UCSD-AML1 (cell line): ENCODE measurements at regions not wholly inside any gene's neighbourhood (a gene's known extent, or its start where the extent isn't known, plus 50 kb on each side); places are given as distances from the start of the nearest gene placed in this dataset.
"Not testable (repeated sequence)": the region's sequence is repeated elsewhere in the genome, so short reads cannot be mapped to it uniquely, and the experiment has no call there.

Experiments
- DNase-seq: peaks from one replicate; lab custom pipeline; 2025; ENCODE audit not compliant: unreplicated experiment; lab: John Stamatoyannopoulos, UW

DNA sequence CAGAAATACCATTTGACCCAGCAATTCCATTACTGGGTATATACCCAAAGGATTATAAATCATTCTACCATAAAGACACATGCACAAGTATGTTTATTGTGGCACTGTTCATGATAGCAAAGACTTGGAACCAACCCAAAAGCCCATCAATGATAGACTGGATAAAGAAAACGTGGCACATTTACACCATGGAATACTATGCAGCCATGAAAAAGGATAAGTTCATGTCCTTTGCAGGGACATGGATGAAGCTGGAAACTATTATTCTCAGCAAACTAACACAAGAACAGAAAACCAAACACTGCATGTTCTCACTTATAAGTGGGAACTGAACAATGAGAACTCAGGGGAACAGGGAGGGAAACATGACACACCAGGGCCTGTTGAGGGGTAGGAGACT is 1103.4 kb downstream of the TBL1XR1 start:
- not testable (repeated sequence) for DNase-seq

DNA sequence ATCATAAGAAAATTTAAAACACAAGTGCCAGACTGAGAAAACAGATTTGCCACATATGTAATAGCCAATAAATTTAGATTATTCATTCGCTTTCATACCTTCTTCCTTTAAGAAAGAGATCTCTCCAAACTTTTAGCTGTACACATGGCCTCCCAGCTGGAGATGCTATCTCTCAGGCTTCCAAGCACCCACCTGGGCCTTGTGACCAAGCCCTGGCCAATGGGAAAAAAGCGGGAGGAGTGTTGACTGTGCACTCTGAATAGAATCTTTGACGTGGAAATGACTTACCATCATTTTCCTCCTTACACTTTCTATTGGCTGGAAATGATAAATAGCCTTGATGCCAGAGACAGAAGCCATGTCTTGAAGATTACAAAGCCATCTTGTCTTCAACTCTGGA is 1106.6 kb downstream of the TBL1XR1 start:
- no peak for DNase-seq

DNA sequence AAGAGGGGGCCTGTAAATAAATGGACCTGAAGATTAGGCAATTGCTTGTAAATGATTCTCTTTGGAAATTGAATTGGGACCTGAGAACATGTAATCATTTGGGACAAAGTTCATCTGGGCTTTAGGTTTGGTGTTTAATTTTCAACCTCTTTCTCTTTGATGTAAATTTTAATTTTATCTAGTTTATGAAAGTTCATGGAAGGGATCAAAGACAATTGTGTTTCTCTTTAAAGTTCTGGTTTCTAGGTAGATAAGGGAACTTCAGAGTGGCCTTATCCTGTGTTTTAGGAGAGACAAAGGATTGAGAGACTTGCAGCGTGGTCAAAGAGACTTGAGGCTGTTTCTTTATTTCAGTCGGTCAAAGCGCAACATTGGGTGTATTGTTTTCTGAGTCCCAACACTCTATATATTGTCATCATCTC is 1108.3 kb downstream of the TBL1XR1 start:
- DNase-seq: no peak

DNA sequence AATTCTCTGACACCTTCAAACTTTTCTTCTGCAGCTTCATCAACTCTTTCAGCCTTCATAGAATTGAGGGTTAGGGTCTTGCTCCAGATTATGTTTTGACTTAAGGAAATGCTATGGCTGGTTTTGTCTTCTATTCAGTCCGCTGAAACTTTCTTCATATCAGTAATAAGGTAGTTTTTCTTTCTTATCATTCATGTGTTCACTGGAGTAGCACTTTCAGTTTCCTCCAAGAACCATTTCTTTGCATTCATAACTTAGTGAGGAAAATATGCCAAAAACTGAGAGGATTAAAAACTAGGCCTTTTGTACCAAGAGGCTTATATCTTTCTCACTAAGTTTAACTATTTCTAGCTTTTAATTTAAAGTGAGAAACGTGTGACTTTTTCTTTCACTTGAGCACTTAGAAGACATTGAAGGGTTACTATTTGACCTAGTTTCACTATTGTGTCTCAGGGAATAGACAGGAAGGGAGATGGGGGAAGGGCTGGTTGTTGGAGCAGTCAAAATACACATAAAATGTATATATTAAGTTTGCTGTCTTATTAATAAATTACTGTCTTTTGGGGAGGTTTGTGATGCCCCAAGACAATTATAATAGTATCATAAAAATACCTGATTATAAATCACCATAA is 1110.1 kb downstream of the TBL1XR1 start:
- DNase-seq: no peak

DNA sequence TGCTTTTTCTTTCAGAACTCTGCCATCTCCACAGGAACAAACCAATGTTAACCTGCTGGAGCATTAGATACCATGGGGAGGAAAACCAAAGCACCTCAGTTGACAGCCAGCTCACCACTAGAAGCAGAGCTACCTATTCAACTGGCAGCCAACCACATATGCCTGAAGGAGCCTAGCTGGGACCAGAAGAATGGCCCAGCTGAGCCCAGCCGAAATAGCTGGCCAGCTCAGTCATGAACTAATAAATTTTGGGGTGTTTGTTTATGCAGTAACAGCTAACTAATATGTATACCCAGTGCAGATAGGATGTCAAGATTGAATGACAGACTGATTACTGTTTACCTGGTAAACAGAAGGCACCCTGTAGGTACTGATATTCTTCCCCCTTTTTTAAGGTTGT is 1117.5 kb downstream of the TBL1XR1 start:
- no peak for DNase-seq

DNA sequence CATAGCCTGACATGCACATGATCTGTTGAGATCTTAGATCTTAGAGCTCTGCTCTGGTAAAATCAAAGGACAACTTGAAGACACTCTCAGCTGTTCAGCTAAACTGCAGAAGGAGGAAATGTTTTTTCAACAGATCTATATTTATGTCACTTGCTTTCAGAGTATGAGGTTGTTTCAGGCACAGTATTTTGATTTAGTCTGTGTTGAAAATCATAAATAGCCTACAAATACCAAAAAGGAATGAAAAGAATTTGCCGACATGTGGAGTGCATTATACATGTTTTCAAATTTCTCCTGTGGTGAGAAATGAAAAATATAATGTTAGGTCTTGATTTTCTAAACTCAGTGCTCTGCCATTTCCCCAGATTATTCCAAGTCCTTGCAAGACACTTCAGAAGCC is 1118.4 kb downstream of the TBL1XR1 start:
- no peak for DNase-seq

DNA sequence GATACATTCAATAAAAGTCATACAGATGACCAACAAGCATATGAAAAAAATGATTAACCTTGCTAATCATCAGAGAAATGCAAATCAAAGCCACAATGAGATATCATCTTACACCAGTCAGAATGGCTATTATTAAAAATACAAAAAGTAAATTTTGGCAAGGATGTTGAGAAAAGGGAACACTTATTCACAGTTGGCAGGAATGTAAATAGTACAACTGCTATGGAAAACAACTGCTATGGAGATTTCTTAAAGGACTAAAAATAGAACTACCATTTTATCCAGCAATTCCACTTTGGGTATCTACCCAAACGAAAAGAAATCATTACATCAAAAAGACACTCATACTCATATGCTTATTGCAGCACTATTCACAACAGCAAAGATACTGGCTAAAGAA is 1121.8 kb downstream of the TBL1XR1 start:
- no peak for DNase-seq

DNA sequence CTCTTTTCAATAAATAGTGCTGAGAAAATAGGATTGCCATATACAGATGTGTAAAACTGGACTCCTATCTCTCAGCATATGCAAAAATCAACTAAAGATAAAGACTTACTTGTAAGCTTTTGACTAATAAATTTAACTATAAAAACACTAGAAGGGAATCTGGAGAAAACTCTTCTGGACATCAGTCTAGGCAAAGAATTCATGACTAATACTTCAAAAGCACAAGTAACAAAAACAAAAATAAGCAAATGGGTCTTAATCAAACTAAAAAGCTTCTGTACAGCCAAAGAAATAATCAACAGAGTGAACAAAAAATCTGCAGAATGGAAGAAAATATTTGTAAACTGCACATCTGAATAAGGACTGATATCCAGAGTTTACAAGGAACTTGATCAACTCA is 1122.2 kb downstream of the TBL1XR1 start:
- no peak for DNase-seq

DNA sequence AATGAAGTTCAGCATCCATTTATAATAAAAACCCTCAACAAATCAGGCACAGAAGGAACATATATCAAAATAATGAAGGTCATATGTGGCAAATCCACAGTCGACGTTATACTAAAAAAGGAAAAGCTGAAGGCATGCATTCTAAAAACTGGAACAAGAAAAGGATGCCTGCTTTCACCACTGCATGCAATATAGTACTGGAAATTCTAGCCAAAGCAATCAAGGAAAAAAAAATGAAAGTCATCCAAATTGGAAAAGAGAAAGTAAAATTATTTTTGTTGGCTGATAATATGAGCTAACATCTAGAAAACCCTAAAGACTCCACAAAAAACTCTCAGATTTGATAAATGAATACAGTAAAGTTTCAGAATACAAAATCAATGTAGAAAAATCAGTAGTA is 1123.2 kb downstream of the TBL1XR1 start:
- no peak for DNase-seq

DNA sequence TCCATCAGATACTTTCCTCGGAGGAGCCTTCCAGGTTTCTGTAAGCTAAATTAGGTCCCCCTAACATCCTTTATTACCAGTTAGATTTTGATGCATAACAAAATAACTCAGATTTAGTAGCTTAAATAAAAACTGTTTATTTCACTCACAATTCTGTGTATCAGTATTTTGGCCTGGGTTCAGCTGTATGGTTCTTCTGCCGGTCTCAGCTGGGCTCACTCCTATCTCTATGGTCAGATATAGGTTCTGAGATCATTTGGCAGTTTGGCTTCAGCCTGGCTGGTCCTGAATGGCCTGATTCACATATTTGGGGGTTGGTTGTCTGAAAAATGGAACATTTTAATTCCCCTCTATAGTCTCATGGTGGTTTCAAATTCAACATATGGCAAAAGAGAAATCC is 1125.3 kb downstream of the TBL1XR1 start:
- no peak for DNase-seq

DNA sequence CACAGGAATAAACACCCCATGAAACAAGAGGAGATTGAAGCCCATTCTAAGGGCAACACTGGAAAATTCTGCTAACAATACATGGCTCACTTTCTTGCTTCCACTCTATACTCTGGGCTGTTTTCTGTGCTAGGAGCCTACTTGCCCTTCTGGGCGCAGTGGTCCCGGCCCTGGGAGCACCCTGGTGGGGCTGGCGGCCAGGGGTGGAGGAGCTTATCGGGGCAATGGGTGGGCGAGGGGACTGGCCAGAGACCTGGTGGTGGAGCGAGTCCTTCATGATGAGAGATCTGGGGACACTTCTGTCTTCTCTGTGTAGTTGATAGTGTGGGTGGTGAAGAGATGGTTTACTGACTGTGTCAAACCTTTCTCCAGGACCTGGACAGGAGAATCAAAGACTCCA is 1128.5 kb downstream of the TBL1XR1 start:
- DNase-seq: no peak

DNA sequence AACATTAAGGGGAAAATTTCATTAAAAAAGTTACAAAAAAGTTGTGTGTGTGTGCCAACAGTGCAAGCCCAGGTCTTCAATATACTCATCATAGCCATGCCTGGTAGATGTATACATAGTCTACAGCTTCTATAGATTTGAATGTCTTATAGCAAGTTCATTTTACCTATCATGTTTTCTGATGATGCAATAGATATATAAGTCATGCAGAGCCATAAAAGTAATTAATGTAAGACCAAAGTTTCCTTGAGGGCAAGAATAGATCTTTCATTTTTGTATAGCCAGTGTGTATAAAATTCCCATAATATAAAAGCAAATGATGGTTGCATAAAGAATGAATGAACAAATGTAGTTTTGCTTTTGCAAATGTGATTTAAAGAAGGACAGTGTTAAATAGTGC is 1138.4 kb downstream of the TBL1XR1 start:
- no peak for DNase-seq

DNA sequence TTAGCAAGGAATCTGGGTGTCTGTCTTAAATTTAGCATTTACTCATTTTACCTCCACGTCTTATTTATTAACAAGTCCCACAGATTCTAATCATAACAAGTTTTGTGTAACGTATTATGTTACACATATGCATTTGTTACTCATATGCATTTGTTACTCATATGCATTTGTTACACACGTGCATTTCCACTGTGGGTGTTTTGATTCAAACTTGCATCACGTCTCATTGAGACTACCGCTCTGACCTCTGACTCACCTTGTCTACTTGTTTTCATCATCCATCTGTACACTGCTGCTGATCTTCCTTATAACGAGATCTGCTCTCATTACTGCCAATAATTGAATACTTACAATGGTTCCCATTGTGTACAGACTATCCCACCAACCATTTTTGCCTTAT is 1141.4 kb downstream of the TBL1XR1 start:
- DNase-seq: no peak

DNA sequence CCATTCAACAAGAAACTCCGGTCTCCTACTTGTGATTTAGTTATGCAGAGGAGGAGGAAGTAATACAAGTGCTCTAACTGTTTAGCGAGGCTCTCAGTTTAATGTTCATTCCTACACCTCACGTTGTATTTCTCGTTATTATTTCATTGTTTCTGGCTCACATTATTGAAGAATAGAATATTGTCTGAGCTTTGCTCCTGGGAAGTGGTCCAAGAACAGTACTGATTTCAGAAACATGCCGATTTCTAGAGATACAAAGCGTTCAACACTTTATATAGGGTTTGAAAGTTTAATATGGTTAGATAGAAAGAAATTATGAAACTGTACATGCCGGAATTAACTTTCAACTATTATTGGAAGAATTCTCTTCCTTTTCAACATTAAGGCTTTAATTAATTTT is 1145.5 kb downstream of the TBL1XR1 start:
- DNase-seq: no peak

DNA sequence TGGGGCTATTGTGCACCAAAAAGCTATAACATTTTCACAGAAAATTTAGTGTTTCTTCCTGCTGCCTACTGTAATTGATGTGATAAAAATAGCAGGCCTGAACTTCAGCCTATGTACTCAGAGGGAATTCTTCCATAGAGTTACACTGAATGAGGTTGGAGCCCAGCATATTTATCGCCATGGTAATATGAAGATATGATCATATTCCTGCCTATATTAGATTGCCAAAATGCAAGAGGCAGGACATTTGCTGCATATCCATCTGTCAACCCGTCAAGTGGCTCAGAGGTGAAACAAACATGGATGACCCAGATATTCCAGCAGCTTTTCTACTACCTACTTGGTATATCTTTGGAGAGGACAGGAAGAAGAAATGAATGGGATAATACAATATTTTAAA is 1150.6 kb downstream of the TBL1XR1 start:
- DNase-seq: no peak

DNA sequence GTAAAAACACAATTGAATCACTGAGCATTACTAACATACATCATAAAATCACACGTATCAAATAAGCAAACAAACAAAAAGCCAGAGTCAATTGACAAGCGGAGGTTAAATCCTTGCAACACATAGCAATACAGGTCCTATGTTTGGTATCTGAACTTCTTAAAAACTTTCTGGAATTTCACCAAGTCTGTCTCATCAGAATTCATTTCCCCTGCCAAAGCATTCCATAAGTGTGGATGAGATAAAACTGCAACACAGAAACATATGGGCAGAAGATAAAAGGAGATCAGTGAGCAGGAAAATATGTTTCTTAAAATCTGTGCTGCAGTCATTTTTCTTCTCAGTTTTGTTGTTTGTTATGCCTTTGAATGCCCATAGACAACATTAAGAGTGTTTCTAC is 1155.5 kb downstream of the TBL1XR1 start:
- no peak for DNase-seq

DNA sequence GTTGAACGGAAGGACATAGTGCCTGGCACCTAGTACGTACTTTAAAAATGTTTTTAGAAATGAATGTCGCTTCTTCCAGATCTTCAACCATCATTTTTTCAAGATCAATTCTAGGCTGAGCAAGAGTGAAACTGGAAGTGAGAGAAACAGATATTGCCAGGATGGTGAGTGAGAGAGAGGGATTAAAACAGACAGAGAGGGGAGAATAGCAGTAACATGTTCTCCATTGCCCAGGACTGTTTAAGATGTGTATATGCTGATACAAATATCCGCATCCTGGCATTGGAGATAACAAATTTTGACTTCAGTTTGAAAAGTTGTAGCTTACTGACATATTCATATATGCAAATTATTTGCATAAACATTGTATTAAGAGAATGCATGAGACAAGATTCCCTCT is 1156.1 kb downstream of the TBL1XR1 start:
- DNase-seq: no peak

DNA sequence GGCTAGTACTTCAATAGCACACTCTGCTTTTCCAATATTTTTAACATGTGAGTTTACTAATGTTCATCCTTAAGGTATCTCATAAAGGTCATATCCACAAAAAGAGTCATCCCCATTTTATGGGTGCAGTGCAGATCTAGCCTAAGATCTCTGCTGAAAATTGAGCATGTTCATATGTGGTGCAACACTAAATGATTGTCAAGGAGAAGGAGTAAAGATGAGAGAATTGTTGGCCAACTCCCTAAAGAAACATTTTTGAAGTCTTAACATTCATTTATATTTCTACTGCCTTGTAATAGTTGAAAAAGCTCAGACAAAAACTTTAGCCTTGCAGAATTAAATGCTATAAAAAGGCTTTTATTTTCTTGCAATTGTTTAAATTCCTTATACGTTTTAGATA is 1159.6 kb downstream of the TBL1XR1 start:
- DNase-seq: no peak

DNA sequence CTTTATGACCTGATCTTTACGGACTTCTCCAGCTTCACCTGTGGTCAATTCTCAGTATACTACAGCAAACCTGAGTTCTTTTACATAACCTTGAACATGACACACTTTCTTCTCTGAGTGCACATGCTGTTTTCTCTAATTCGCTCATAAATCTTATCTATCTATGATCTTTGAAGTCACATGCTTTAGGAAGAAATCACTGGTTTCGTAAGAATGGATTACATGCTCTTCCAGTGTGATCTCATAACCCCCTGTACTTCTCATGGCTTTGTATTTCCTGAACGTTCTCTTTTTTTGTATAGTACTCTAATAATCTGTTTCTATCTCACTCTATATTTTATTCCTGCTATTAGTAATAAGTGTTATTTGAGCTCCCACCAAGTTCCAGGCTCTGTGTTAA is 1165.2 kb downstream of the TBL1XR1 start:
- no peak for DNase-seq

DNA sequence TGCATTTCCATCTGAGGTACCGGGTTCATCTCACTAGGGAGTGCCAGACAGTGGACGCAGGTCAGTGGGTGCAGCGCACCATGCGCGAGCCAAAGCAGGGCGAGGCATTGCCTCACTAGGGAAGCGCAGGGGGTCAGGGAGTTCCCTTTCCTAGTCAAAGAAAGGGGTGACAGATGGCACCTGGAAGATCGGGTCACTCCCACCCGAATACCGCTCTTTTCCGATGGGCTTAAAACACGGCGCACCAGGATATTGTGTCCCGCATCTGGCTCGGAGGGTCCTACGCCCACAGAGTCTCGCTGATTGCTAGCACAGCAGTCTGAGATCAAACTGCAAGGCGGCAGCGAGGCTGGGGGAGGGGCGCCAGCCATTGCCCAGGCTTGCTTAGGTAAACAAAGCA is 1157.1 kb downstream of the NAALADL2 start:
- DNase-seq: not testable (repeated sequence)

DNA sequence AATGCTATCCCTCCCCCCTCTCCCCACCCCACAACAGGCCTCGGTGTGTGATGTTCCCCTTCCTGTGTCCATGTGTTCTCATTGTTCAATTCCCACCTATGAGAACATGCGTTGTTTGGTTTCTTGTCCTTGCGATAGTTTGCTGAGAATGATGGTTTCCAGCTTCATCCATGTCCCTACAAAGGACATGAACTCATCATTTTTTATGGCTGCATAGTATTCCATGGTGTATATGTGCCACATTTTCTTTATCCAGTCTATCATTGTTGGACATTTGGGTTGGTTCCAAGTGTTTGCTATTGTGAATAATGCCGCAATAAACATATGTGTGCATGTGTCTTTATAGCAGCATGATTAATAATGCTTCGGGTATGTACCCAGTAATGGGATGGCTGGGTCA is 1156.1 kb downstream of the NAALADL2 start:
- not testable (repeated sequence) for DNase-seq

DNA sequence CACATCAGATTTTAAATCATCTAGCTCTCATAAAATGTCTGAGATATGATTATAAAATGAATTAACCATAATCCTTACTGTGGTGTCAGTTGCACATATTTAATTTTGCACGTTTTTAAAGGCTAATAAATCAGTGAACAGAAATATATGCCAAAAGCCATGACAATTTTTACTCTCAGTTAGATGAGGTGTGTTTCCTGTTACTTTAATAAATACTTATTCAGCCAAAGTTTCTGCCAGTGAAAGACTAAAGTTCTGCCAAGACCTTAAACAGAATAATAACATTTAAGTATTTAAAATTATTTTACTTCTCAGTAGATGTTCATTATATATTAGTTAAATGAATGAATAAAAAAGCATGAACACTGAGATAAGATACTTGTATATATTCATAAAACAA is 1150.1 kb downstream of the NAALADL2 start:
- DNase-seq: no peak

DNA sequence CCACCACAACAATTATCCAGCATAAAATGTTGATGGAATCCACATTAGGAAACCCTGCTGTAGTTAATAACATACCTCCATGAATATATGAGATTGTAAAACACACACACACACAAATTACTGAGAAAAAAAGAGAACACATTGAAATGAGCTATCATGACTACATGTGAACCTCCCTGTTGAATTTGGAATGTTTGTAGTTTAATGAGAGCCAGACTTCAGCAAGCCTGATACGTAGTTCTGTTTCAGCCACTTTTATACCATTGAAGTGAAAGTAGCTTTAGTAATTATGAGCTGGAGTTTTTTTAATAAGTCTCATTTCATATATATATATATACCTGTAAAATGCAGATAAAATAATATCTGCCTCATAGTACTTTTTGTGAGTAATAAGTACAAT is 1146.4 kb downstream of the NAALADL2 start:
- DNase-seq: no peak

DNA sequence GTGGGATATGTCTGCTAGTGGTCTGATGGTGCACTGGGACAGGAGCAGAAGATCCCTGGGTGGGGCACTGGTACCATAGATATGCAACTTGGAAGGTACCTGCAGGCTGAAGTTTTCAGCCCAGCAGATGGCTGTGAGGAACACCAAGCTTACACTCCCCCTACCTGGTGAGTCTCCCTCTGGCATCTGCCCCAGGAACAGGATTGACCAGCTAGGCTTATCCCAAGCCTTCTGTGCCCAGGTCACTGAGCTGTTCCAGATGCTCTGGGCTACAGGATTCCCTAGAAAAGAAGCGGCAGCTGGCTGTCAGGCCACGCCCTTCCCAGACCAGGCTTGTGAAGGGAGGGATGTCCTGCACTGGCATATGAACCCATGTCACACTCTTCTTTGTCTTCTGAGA is 1130.0 kb downstream of the NAALADL2 start:
- no peak for DNase-seq
